Activated CD8-positive, alpha-beta memory T cell treated with anti-CD3 and anti-CD28 coated beads, Interleukin-2, amount 50 U/mL, for 24 hours (primary cell): ENCODE measurements at regions not wholly inside any gene's neighbourhood (a gene's known extent, or its start where the extent isn't known, plus 50 kb on each side); places are given as distances from the start of the nearest gene placed in this dataset.
"Not testable (repeated sequence)": the region's sequence is repeated elsewhere in the genome, so short reads cannot be mapped to it uniquely, and the experiment has no call there.

ENCODE experiments used
- DNase-seq: peaks from one replicate; pipeline ENCODE4 v3.0.0-alpha.2; 2020; ENCODE audit errors: extremely low read depth

GRCh38 chr6:145544041-145544440, 191.3 kb downstream of the EPM2A start:
- DNase-seq = no peak

- no peak for DNase-seq
Observed at GRCh38 chr6:145544514-145544913, 190.8 kb downstream of the EPM2A start.

DNA sequence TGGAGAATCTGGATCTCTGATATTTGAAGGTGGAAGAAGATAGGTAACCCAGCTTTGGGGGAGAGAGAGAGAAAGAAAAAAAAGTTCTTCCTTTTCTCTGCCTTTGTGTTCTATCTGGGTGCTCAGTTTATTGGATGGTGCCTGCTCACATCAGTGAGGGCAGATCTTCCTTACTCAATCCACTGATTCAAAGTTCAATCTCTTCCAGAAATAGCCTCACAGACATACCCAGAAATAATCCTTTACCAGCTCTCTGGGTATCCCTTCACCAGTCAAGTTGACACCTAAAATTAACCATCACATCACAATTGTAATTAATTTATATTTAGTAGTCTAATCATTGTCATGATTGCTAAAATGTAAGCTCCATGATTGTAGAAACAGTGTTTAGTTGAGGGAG, 189.1 kb downstream of the EPM2A start:
- no peak for DNase-seq

DNA sequence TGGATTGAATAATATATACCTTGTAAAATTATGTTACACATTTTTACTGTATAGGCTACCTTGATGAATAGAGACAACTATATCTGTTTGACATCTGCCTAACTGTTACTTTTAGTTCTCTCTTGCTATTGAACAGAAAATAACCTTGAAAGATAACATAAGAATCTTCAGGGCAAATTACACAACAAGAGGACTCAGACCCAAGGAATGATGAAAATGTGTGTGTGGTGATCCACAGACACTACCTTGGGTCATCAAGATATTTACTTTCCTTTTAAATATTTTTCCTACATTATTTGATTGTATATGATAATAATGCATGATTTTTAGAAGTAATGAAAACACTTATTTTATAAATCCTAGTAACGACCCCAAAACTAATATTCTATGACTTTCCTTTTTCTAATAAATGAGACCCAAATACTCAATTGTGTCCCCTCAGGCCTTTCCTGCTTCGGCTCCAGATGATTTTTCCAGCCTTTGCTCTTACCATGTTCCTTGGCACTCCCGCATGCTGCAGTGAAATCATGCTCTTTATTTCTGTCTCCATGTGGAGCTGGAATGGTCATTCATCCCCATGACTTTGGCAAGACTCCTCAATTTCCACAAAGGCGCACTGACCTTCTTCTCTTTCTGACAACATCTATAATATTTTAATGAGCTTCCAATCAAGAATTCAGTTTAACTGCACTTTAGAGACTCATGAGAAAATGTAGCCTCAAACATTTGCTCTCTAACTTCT, 187.6 kb downstream of the EPM2A start:
- DNase-seq = no peak

GRCh38 chr6:145548933-145549648, 186.2 kb downstream of the EPM2A start:
- DNase-seq = no peak

DNA sequence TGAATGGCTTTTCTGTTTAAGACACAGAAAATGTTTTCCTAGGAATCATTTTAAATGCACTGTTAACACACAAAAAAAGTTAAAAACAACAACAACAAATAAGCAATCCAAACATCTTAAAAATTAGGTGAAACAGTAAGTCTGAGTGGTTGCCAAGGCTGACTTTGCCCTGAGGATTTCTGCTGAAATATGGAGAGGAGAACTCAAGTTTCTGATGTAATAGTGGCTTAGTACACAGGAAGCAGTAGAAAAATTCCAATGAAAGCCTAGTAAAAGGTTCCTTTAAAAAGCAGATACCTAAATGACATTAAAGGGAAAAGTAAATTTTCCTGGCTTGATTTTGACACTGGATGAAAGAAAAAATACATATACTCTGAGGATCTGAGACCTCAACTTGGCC, 184.2 kb downstream of the EPM2A start:
- DNase-seq = no peak

DNA sequence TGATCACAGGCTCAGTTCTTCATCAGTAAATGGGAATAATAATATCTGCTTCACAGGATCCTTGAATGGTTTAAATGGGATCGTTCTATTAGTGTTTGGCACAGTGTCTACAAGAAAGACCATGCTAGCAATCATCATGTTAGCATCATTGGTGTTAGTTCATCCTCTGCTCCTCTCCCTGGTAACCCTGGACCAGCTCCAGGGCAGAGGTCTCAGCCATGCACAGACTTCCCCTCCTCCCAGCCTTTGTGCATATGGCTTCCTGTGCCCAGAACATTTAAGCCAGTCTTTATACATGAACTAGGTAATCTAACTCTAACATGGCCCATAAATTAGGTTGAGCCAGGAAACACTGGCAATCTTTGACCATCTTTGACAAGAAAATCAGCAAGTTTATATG, 180.2 kb downstream of the EPM2A start:
- no peak for DNase-seq

GRCh38 chr6:145557474-145557873, 177.8 kb downstream of the EPM2A start:
- DNase-seq = no peak

- no peak for DNase-seq
Observed at GRCh38 chr6:145559836-145560235, 175.5 kb downstream of the EPM2A start.

DNA sequence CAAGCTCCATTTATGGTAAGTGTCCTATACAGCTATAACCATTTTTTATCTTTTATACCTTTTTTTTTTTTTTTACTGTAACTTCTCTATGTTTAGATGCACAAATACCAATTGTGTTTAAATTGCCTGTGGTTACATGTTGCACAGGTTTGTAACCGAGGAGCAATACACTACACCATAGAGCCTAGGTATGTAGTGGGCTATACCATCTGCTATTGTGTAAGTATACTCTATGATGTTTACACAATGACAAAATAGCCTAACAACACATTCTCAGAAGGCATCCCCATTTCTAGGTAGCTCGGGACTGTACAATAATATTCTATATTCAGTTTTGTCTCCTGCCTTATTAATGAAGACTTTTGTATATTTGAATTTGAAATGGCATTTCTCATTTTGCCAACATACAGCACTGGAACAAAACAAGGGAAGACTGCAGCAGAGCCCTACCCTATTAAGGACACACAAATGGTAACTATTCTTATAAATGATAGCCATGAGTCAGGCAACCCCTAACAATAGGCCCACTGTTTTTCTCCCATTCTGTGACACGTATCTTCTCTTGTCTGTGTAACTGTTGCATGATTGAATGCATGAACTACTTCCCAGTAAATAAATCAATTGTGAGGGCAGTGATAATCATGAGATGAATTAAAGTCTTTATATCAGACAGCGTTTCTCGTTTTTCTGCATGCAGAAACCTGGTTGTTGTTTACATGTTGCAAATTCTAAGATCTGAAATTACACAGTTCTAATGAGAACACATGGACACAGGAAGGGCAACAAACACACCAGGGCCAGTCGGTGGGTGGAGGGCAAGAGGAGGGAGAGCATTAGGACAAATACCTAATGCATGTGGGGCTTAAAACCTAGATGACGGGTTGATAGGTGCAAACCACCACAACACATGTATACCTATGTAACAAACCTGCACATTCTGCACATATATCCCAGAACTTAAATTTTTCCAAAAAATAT, 173.9 kb downstream of the EPM2A start:
- DNase-seq = no peak

- DNase-seq = no peak
Observed at GRCh38 chr6:145562771-145563615, 172.3 kb downstream of the EPM2A start.

DNA sequence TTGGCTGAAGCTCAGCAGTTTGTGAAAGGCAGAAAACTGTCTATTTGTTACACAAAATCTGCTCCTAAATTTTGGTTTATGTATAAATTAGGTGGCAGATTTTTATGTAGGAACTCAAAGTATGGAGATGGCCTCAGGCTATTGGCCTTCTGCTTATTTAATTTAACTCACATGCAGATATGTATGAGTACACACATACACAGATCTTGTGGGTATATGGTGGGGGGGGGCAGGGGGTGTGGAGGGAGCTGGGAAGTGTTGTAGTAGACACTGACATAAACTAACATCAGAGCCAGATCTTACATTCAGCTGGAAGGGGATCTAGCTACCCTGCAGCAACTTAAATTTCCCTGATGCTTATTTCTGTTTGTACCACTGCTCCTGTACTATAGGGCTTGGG, 170.8 kb downstream of the EPM2A start:
- no peak for DNase-seq

DNA sequence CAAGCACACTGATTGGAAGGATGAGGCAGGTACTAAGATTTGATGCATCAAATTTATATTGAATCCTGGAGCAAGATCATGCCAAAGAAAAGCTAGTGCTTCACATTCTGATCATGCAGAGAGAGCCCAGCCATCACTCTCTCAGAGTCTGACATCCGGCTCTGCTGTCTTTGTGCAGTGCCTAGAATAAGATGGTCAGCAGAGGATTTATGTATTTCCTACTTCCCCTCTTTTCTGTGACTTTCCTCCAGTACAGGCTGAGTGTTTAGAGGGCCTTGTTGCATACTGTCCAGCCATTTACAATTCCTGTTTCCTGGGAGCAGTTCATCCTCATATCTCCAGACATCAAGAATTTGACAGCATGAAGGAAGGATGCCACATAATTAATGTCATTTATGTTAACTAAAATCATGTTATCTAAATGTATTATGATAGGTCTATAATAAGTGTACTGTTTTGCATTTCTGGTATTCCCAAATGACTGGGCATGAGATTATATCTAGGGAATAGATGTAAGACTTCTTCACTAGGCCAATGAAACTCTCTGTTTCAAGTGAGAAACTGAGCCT, 167.6 kb downstream of the EPM2A start:
- no peak for DNase-seq

DNA sequence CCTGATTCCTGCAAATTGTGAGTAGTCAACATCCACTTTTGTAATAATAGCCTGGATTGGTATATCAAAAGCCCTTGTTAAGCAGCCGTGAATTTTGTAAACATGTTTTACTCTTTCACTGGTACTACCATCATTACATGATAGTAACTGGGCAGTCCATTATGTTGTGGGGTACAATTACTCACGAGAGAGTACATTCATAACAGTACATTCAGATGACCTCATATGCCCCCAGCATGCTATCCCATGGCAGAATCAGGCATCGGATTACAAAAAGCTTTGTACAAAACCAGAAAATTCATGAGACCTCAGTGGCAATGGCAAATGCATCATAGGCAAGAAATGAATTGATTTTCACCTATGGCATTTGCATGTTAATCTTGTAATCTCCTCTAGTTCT, 166.2 kb downstream of the EPM2A start:
- DNase-seq = no peak

DNA sequence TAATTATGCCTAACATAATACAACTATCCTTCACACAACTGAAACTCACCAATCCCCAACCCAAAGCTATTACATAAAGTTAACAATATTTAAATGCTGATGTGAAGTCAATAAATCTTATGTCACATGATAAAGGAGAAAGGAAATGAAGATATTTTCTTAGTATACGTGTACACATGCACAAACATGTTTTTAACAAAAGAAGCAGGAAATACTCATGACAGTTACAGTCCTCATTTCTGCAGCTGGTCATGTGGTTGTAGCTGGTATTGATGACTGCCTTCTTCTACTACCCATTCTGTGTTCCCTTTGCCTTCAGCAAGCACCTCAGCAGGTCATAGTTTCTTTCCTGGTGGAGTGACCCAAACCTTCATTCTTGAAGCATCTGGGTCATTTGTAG, 165.0 kb downstream of the EPM2A start:
- not testable (repeated sequence) for DNase-seq

- not testable (repeated sequence) for DNase-seq
Observed at GRCh38 chr6:145574269-145574668, 161.1 kb downstream of the EPM2A start.
